GM21367 (cell line): ENCODE measurements at regions not wholly inside any gene's neighbourhood (a gene's known extent, or its start where the extent isn't known, plus 50 kb on each side); places are given as distances from the start of the nearest gene placed in this dataset.
"Not testable (repeated sequence)": the region's sequence is repeated elsewhere in the genome, so short reads cannot be mapped to it uniquely, and the experiment has no call there.

ENCODE experiments used
- ATAC-seq: cut with Tn5 transposase; IDR thresholded peaks from one replicate; pipeline ENCODE4 v1.9.1; 2021; ENCODE audit not compliant: unreplicated experiment

DNA sequence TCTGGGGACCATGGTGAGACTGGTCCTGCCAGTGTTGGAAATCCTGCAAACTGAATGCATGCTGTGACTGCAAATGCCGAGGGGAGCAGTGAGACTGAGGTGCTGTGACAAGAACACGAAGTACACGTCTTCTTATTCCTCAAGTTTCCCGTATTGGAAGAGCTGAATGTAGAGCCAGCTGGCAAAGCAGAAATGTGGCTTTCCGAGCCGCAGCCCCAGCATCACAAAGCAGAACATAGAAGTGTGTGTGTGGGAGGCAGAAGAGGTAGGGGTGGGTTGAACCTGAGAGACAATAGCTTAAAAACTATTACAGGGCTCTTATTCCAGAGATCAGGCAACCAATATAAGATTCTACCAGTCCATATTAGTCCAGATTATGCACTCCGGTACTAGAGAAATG lies 98.8 kb downstream of the CARTPT start:
- ATAC-seq: no peak

- no peak for ATAC-seq
These were observed 102.0 kb downstream of the CARTPT start for GRCh38 chr5:71821029-71821428.

GRCh38 chr5:71822065-71822464 lies 103.0 kb downstream of the CARTPT start:
- not testable (repeated sequence) for ATAC-seq

GRCh38 chr5:71825992-71826391 lies 106.9 kb downstream of the CARTPT start:
- no peak for ATAC-seq

GRCh38 chr5:71828291-71829040 lies 109.4 kb downstream of the CARTPT start:
- ATAC-seq: no peak

DNA sequence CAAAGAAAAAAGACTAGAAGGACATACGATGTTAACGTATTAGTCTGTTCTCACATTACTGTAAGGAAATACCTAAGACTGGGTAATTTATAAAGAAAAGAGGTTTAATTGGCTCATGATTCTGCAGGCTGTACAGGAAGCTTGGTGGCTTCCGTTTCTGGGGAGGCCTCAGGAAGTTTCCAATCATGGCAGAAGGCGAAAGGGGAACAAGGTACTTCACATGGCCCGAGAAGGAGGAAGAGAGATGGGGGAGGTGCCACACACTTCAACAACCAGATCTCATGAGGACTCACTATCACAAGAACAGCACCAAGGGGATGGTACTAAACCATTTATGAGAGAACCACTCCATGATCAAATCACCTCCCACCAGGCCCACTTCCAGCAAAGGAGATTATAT lies 110.1 kb downstream of the CARTPT start:
- no peak for ATAC-seq

GRCh38 chr5:71830681-71831539 lies 111.8 kb downstream of the CARTPT start:
- no peak for ATAC-seq

GRCh38 chr5:71832812-71833715 lies 114.0 kb downstream of the CARTPT start:
- ATAC-seq: no peak

GRCh38 chr5:71834601-71835000 lies 115.5 kb downstream of the CARTPT start:
- no peak for ATAC-seq

DNA sequence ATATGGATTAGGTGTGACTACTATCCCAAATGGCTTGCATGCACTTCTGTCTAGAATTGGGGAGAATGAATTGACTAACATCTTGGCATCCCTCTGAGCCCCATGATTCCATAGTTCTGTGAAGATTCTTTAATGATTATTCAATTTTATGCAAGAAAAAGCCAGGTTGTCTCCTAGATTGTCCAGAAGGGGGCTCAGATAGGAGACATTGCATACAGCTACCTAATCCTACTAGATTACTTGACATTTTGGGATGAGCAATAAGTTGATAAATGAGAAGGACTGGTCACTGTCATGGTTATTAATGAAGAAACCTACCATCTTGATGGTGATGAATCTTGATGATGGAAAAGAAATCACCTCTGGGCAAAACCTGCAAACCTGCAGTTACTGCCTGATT lies 117.0 kb downstream of the CARTPT start:
- ATAC-seq: no peak

- no peak for ATAC-seq
These were observed 117.6 kb downstream of the CARTPT start for GRCh38 chr5:71836559-71837112.

- no peak for ATAC-seq
These were observed 119.2 kb downstream of the CARTPT start for GRCh38 chr5:71838286-71838685.

- no peak for ATAC-seq
These were observed 120.2 kb downstream of the CARTPT start for GRCh38 chr5:71839096-71839884.

DNA sequence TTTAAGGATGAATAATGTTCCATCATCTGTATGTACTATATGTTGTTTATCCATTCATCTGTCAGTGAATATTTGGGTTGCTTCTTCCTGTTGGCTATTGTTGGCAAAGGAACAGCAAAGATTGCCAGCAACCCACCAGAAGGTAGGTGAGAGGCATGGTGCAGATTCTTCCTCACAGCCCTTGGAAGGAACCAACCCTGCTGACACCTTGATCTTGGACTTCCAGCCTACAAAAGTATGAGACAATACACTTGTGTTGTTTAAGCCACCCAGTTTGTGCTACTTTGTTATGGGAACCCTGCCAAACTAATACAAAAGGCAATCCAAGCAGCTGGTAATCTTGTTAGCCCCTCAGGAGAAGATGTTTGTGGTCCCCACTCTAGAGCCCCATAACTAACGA lies 122.0 kb downstream of the CARTPT start:
- no peak for ATAC-seq

DNA sequence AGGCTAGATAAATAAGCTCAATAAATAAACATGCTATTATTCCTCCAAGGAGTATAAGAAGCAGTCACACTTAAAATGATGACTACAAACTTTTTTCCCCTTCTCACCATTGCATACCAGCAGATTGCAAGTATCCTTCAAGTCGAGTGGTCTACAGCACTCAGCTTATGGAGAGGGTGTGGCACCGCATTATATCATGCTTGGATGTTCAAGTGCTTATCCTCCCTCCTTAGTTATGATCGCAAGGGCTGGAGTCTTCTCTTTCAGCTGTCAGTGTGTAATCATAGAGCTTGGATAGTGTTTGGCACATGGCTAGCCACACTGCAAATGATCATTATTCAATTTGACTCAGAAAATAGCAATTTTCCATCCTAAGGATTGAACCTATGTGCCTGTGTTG lies 124.0 kb downstream of the CARTPT start:
- ATAC-seq: no peak

DNA sequence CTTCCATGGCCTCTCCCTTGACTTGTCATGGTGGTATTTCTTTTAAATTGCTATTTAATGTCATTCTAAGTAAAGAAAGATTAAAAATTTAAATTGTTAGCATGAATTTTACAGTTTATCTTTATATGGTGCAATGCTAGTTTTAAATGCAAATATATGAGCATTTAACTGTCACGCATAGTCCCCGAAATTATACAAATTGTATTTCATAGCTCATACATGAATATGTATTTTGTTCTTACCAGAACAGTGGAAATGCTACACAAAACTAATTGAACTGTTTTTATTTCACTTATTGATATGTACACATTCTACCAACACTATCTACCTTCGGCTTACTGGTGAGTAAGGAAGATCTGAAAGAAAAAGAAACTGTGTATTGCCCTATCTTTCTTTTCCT lies 125.8 kb downstream of the CARTPT start:
- ATAC-seq: no peak

- ATAC-seq: no peak
These were observed 140.4 kb downstream of the CARTPT start for GRCh38 chr5:71859515-71859914.

DNA sequence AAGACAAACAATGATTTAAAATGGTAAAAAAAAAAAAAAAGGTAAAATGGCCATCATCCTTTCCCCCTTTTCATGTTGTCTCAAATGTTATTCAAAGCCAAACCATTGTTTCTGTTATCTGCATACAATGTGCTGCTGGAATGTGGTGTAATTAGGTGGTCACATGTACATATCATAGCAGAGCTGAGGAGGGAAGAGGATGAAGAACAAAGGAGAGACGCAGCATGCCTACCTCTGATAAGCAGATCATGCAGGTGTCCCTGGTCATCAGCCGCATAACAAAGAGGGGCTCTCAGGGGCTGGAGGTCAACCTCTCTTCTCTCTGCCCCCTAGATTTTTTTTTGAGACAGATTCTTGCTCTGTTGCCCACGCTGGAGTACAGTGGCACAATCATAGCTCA lies 141.0 kb downstream of the CARTPT start:
- ATAC-seq: no peak

DNA sequence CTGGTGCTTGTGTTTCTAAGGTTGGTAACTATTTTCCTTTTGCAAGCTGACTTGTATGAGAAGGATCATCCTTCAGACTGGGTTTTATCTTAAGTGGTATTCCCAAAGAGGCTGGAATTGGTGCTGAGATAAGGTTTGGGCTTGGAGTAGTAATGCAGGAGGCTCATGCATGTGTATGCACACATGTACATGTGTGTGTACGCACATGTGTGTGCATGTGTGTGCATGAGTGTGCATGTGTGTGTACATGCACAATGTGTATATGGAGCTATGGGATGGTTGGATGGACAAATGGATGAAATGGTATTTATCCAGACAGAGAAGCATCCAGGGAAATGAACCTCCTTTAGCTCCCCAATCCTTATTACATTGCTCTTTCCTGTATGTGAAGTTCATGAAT lies 142.6 kb downstream of the CARTPT start:
- no peak for ATAC-seq

DNA sequence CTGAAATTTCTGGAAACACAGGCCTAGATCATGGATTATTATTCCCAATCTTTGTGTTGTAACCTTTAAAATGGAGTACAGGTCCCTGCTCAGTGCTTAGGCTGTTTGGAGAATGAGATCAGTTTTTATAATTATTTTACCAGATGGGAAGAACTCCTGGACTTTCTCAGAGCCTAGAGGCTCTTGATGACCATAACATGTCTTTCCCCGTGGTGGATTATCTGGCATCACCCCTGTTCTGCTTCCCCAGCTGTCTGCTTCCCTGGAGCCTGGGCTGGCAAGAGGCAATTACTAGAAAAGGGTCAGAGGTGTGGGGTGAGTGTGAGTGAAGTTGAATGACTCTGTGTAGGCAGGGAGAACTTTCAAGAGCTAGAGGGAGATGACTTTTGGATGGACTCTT lies 143.0 kb downstream of the CARTPT start:
- no peak for ATAC-seq
